Dedifferentiated amniotic fluid mesenchymal stem cell (primary cell): ENCODE measurements at regions not wholly inside any gene's neighbourhood (a gene's known extent, or its start where the extent isn't known, plus 50 kb on each side); places are given as distances from the start of the nearest gene placed in this dataset.

Source experiments
- DNase-seq: peaks from one replicate; pipeline ENCODE4 v3.0.0-alpha.2; 2016; ENCODE audit errors: extremely low spot score

GRCh38 chr1:188043536-188044245 is 1214.9 kb downstream of the PLA2G4A start:
- no peak for DNase-seq

- no peak for DNase-seq
Observed at GRCh38 chr1:188050250-188050649, 1221.5 kb downstream of the PLA2G4A start.

GRCh38 chr1:188056011-188056410 is 1227.3 kb downstream of the PLA2G4A start:
- no peak for DNase-seq

- no peak for DNase-seq
Observed at GRCh38 chr1:188058801-188059200, 1230.1 kb downstream of the PLA2G4A start.

GRCh38 chr1:188061881-188062280 is 1233.1 kb downstream of the PLA2G4A start:
- no peak for DNase-seq

- peak; percentile 27 for DNase-seq
Observed at GRCh38 chr1:188062456-188062855, 1233.7 kb downstream of the PLA2G4A start.

GRCh38 chr1:188065917-188066316 is 1237.2 kb downstream of the PLA2G4A start:
- peak; percentile 37 for DNase-seq

GRCh38 chr1:188070848-188071247 is 1242.1 kb downstream of the PLA2G4A start:
- no peak for DNase-seq

GRCh38 chr1:188089015-188089414 is 1260.3 kb downstream of the PLA2G4A start:
- DNase-seq = no peak

GRCh38 chr1:188089461-188089860 is 1260.7 kb downstream of the PLA2G4A start:
- DNase-seq = no peak

GRCh38 chr1:188096521-188096920 is 1267.8 kb downstream of the PLA2G4A start:
- no peak for DNase-seq

- no peak for DNase-seq
Observed at GRCh38 chr1:188117436-188117835, 1288.7 kb downstream of the PLA2G4A start.

GRCh38 chr1:188122646-188123045 is 1293.9 kb downstream of the PLA2G4A start:
- no peak for DNase-seq

- no peak for DNase-seq
Observed at GRCh38 chr1:188127507-188127906, 1298.8 kb downstream of the PLA2G4A start.

GRCh38 chr1:188128761-188129160 is 1300.0 kb downstream of the PLA2G4A start:
- no peak for DNase-seq

- no peak for DNase-seq
Observed at GRCh38 chr1:188129856-188130838, 1301.4 kb downstream of the PLA2G4A start.

GRCh38 chr1:188137221-188137620 is 1308.5 kb downstream of the PLA2G4A start:
- no peak for DNase-seq

- no peak for DNase-seq
Observed at GRCh38 chr1:188140958-188141357, 1312.2 kb downstream of the PLA2G4A start.

GRCh38 chr1:188154196-188154595 is 1325.4 kb downstream of the PLA2G4A start:
- DNase-seq = no peak

GRCh38 chr1:188154761-188155160 is 1326.0 kb downstream of the PLA2G4A start:
- DNase-seq = no peak

GRCh38 chr1:188155261-188155660 is 1326.5 kb downstream of the PLA2G4A start:
- DNase-seq = no peak

- no peak for DNase-seq
Observed at GRCh38 chr1:188164459-188164858, 1335.7 kb downstream of the PLA2G4A start.

GRCh38 chr1:188166654-188167053 is 1337.9 kb downstream of the PLA2G4A start:
- DNase-seq = no peak
